Thyroid gland (tissue), 4 donors: ENCODE measurements at regions not wholly inside any gene's neighbourhood (a gene's known extent, or its start where the extent isn't known, plus 50 kb on each side); places are given as distances from the start of the nearest gene placed in this dataset.

Experiments used
- DNase-seq, 2 donors: peaks; one replicate each; pipeline ENCODE4 v3.0.0-alpha.2; 2019
- H3K27ac ChIP-seq, 3 donors: fragments of 200-600 bp; sonication (generic); 1 replicate in 2 of 3; 2 replicates in 1 of 3; pipeline ENCODE4 v1.5.1; 2016 to 2019; ENCODE audit warnings: mild to moderate bottlenecking in 1 of 3, moderate library complexity in 1 of 3
- H3K27me3 ChIP-seq: fragments of 200-600 bp; sonication (generic); one replicate; pipeline ENCODE4 v1.5.1; 2019
- H3K36me3 ChIP-seq, 2 donors: fragments of 200-600 bp; sonication (generic); one replicate each; pipeline ENCODE4 v1.5.1; 2016 to 2019
- H3K4me1 ChIP-seq, 2 donors: fragments of 200-600 bp; sonication (generic); one replicate each; pipeline ENCODE4 v1.5.1; 2017 to 2019
- H3K4me3 ChIP-seq, 3 donors: fragments of 200-600 bp; sonication (generic); replicated peaks in 1 of 3; 1 replicate in 2 of 3; 2 replicates in 1 of 3; pipeline ENCODE4 v1.5.1; 2016; ENCODE audit warnings: mild to moderate bottlenecking in 1 of 3
- H3K9me3 ChIP-seq: fragments of 200-600 bp; sonication (generic); one replicate; pipeline ENCODE4 v1.5.1; 2017
- POLR2A ChIP-seq, 2 donors: fragments of 450-650 bp; IDR thresholded peaks; one replicate each; pipeline ENCODE4 v1.6.1; 2017; ENCODE audit warnings: antibody characterized with exemption in 2 of 2, mild to moderate bottlenecking in 2 of 2, moderate library complexity in 1 of 2
- WGBS, 2 donors: methylation state at CpG; one replicate each; pipeline ENCODE4 v1.1.5; 2017; 5-methylcytosine and 5-hydroxymethylcytosine counted together
- intact Hi-C: fragments of 100-400 bp; cut with DNase I; formaldehyde crosslinking; loops from one replicate; pipeline ENCODE4 v1.15.1; 2023
- TF ChIP-seq, protein P1 (sequence below), 6 experiments: fragments of 200-600 bp in 3 of 6; fragments of 450-650 bp in 3 of 6; sonication (generic) in 3 of 6; IDR thresholded peaks; one replicate each; pipeline ENCODE4 v1.5.1; 2016 to 2019; ENCODE audit warnings: antibody characterized with exemption in 6 of 6, mild to moderate bottlenecking in 2 of 6, inconsistent platforms in 1 of 6, moderate library complexity in 1 of 6

DNA sequence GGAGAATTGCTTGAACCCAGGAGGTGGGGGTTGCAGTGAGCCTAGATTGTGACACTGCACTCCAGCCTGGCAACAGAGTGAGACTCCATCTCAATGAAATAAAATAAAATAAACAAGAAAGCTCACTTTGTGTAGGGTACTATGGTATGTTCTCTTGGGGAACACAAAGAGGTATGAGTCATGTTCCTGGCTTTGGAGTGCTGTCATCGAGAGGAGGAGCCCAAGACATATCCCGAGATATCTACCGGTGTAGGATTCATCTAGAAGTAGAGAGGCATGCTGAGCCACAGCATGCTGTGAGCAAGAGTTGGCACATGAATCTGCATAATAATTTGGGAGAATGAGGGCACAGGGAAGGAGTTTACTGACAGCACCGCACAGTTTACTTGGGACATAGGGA is 244.9 kb upstream of the EPHA4 start:
- Histone ChIP-seq H3K27me3 (no peaks in the 10 kb centered on the region), H3K36me3 (no peaks in the 10 kb centered on the region), H3K27ac (no peak overlapping the region), H3K4me1 (no peaks in the 10 kb centered on the region), H3K4me3 (no peak overlapping the region), H3K9me3 (no peaks in the 10 kb centered on the region)
- 85 to 92% methylated on average over 4 of the region's 4 CpGs for WGBS, 2 donors
- no peak for DNase-seq
- intact Hi-C loops, result no loop called here
- TF ChIP-seq, protein P1, sequence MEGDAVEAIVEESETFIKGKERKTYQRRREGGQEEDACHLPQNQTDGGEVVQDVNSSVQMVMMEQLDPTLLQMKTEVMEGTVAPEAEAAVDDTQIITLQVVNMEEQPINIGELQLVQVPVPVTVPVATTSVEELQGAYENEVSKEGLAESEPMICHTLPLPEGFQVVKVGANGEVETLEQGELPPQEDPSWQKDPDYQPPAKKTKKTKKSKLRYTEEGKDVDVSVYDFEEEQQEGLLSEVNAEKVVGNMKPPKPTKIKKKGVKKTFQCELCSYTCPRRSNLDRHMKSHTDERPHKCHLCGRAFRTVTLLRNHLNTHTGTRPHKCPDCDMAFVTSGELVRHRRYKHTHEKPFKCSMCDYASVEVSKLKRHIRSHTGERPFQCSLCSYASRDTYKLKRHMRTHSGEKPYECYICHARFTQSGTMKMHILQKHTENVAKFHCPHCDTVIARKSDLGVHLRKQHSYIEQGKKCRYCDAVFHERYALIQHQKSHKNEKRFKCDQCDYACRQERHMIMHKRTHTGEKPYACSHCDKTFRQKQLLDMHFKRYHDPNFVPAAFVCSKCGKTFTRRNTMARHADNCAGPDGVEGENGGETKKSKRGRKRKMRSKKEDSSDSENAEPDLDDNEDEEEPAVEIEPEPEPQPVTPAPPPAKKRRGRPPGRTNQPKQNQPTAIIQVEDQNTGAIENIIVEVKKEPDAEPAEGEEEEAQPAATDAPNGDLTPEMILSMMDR (IDR thresholded peaks at IDR 0.05), result no peak
- no peak for TF ChIP-seq POLR2A (IDR thresholded peaks at IDR 0.05)

GRCh38 chr2:221816566-221816965 is 244.5 kb upstream of the EPHA4 start:
- Histone ChIP-seq H3K4me1 (no peaks in the 10 kb centered on the region), H3K27me3 (no peaks in the 10 kb centered on the region), H3K36me3 (no peaks in the 10 kb centered on the region), H3K4me3 (no peak overlapping the region), H3K9me3 (no peaks in the 10 kb centered on the region), H3K27ac (no peak overlapping the region)
- 92 to 94% methylated on average over 9 of the region's 9 CpGs for WGBS, 2 donors
- intact Hi-C loops, result no loop called here
- TF ChIP-seq, protein P1 (IDR thresholded peaks at IDR 0.05), result no peak
- TF ChIP-seq POLR2A (IDR thresholded peaks at IDR 0.05), result no peak
- no peak for DNase-seq

DNA sequence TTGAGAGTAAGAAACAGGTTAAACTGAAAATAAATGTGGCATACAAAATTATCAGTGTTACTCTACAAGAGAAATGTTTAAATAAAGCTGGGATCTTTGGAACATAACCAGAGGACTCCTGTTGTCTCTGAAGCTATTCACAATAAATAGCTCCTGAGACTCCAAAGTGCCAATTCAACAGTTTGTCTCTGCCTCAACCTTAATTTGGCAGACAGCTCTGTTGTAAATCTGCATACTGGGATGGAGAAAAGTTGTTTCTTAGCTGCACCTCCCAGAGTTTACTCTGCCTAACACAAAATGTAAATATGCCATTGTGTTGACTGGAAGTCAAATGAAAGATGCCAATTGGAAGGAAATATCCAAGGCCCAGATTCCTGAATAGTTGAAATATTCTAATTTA is 238.5 kb upstream of the EPHA4 start:
- TF ChIP-seq, protein P1 (IDR thresholded peaks at IDR 0.05), result no peak
- no peak for TF ChIP-seq POLR2A (IDR thresholded peaks at IDR 0.05)
- intact Hi-C loops, result no loop called here
- DNase-seq, result no peak

GRCh38 chr2:221810245-221810644 is 238.1 kb upstream of the EPHA4 start:
- DNase-seq, result no peak
- intact Hi-C loops, result no loop called here
- H3K36me3 ChIP-seq, result no peaks in the 10 kb centered on the region
- H3K4me1 ChIP-seq, result no peaks in the 10 kb centered on the region
- no peaks in the 10 kb centered on the region for H3K9me3 ChIP-seq
- WGBS, 2 donors, result 10 to 17% methylated on average over 4 of the region's 4 CpGs
- TF ChIP-seq, protein P1 (IDR thresholded peaks at IDR 0.05), result no peak
- no peak for TF ChIP-seq POLR2A (IDR thresholded peaks at IDR 0.05)
- H3K4me3 ChIP-seq, result no peak overlapping the region
- no peaks in the 10 kb centered on the region for H3K27me3 ChIP-seq
- no peak overlapping the region for H3K27ac ChIP-seq

More for the DNA sequence above, 238.5 kb upstream of the EPHA4 start:
- no peak overlapping the region for H3K4me3 ChIP-seq
- no peaks in the 10 kb centered on the region for H3K27me3 ChIP-seq
- no peak overlapping the region for H3K27ac ChIP-seq
- H3K9me3 ChIP-seq, result no peaks in the 10 kb centered on the region
- H3K36me3 ChIP-seq, result no peaks in the 10 kb centered on the region
- H3K4me1 ChIP-seq, result no peaks in the 10 kb centered on the region

DNA sequence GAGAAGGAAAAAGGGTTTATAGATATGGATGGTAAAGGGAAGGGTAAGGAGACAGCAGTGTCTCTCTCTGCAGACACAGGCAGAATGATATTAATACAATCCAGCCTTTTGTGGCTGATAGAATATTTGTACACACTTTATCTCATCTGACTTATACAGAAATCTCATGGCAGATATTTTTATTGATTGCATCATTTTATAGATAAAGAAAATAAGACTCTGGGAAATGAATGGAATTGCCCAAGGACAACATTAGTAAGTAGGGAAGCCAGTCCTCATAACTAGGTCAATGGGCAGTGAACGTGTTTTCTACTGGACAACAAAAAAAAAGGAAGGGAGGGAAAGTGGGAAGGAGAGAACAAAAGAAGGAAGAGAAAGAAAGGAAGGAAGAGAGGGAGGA is 236.4 kb upstream of the EPHA4 start:
- Histone ChIP-seq H3K27ac (no peak overlapping the region), H3K9me3 (no peaks in the 10 kb centered on the region), H3K4me3 (no peak overlapping the region), H3K27me3 (no peaks in the 10 kb centered on the region), H3K4me1 (no peaks in the 10 kb centered on the region), H3K36me3 (no peaks in the 10 kb centered on the region)
- TF ChIP-seq POLR2A (IDR thresholded peaks at IDR 0.05), result no peak
- TF ChIP-seq, protein P1 (IDR thresholded peaks at IDR 0.05), result no peak
- DNase-seq, result no peak
- intact Hi-C loops, result no loop called here
- 70 to 79% methylated on average over 1 of the region's 1 CpG for WGBS, 2 donors
